Cardiac muscle cell (in vitro differentiated cells and primary cell): ENCODE measurements at regions not wholly inside any gene's neighbourhood (a gene's known extent, or its start where the extent isn't known, plus 50 kb on each side); places are given as distances from the start of the nearest gene placed in this dataset.
"Not testable (repeated sequence)": the region's sequence is repeated elsewhere in the genome, so short reads cannot be mapped to it uniquely, and the experiment has no call there.

ENCODE experiments used
- DNase-seq, 2 donors: peaks; one replicate each; pipeline versions ENCODE4 v3.0.0 to v3.0.0-alpha.2; 2010 to 2017; ENCODE audit warnings: low read depth in 1 of 2, low spot score in 1 of 2
- H3K27ac ChIP-seq: fragments of 200-600 bp; sonication (generic); 2 replicates; pipeline ENCODE4 v1.5.1; 2016
- H3K27me3 ChIP-seq: fragments of 200-600 bp; sonication (generic); 2 replicates; pipeline ENCODE4 v1.6.0; 2016; ENCODE audit warnings: control low read depth
- H3K36me3 ChIP-seq: fragments of 200-600 bp; sonication (generic); 2 replicates; pipeline ENCODE4 v1.5.1; 2016; ENCODE audit warnings: control low read depth
- H3K4me1 ChIP-seq: fragments of 200-600 bp; sonication (generic); 2 replicates; pipeline ENCODE4 v1.8.1; 2017; ENCODE audit warnings: low read depth, mild to moderate bottlenecking, mixed run types
- H3K4me3 ChIP-seq: fragments of 200-600 bp; sonication (generic); 2 replicates; pipeline ENCODE4 v1.5.1; 2016; ENCODE audit warnings: mild to moderate bottlenecking
- H3K9me3 ChIP-seq: fragments of 200-600 bp; sonication (generic); 2 replicates; pipeline ENCODE4 v1.5.1; 2017; ENCODE audit warnings: low read depth, mild to moderate bottlenecking, control low read depth
- CTCF ChIP-seq: IDR thresholded peaks from 2 replicates; pipeline ENCODE4 v1.5.1; 2012; ENCODE audit warnings: low read depth, mild to moderate bottlenecking, low read length

GRCh38 chr3:29176501-29176900 lies 104.4 kb upstream of the RBMS3 start:
- no peaks in the 10 kb centered on the region for H3K36me3 ChIP-seq

GRCh38 chr3:29178809-29179793 lies 101.8 kb upstream of the RBMS3 start:
- Histone ChIP-seq H3K36me3 (no peaks in the 10 kb centered on the region), H3K4me3 (no peak overlapping the region), H3K27me3 (no peaks in the 10 kb centered on the region), H3K9me3 (no peaks in the 10 kb centered on the region), H3K4me1 (no peaks in the 10 kb centered on the region), H3K27ac (no peak overlapping the region)
- no peak for TF ChIP-seq CTCF
- DNase-seq, result no peak

More at GRCh38 chr3:29176501-29176900, 104.4 kb upstream of the RBMS3 start:
- no peaks in the 10 kb centered on the region for H3K9me3 ChIP-seq
- H3K27me3 ChIP-seq, result no peaks in the 10 kb centered on the region
- H3K4me3 ChIP-seq, result no peak overlapping the region
- H3K27ac ChIP-seq, result no peak overlapping the region
- TF ChIP-seq CTCF, result no peak
- DNase-seq, result no peak
- no peaks in the 10 kb centered on the region for H3K4me1 ChIP-seq

- no peak for DNase-seq
- TF ChIP-seq CTCF, result no peak
- H3K4me1 ChIP-seq, result no peaks in the 10 kb centered on the region
- H3K36me3 ChIP-seq, result no peaks in the 10 kb centered on the region
- no peak overlapping the region for H3K4me3 ChIP-seq
- H3K9me3 ChIP-seq, result no peaks in the 10 kb centered on the region
- no peaks in the 10 kb centered on the region for H3K27me3 ChIP-seq
- H3K27ac ChIP-seq, result no peak overlapping the region
These were observed 99.6 kb upstream of the RBMS3 start for GRCh38 chr3:29181149-29181780.

- no peak for TF ChIP-seq CTCF
These were observed 99.0 kb upstream of the RBMS3 start for GRCh38 chr3:29181872-29182271.

GRCh38 chr3:29182828-29183227 lies 98.0 kb upstream of the RBMS3 start:
- H3K4me3 ChIP-seq, H3K9me3 ChIP-seq, H3K4me1 ChIP-seq, H3K27ac ChIP-seq, H3K36me3 ChIP-seq, H3K27me3 ChIP-seq, DNase-seq: not testable (repeated sequence)

More at GRCh38 chr3:29181872-29182271, 99.0 kb upstream of the RBMS3 start:
- H3K27me3 ChIP-seq, result no peaks in the 10 kb centered on the region
- no peak for DNase-seq
- H3K27ac ChIP-seq, result no peak overlapping the region
- H3K4me3 ChIP-seq, result no peak overlapping the region
- no peaks in the 10 kb centered on the region for H3K4me1 ChIP-seq
- H3K9me3 ChIP-seq, result no peaks in the 10 kb centered on the region
- H3K36me3 ChIP-seq, result no peaks in the 10 kb centered on the region
